DMS 273 (cell line): ENCODE measurements at regions not wholly inside any gene's neighbourhood (a gene's known extent, or its start where the extent isn't known, plus 50 kb on each side); places are given as distances from the start of the nearest gene placed in this dataset.
"Not testable (repeated sequence)": the region's sequence is repeated elsewhere in the genome, so short reads cannot be mapped to it uniquely, and the experiment has no call there.

Source experiments
- DNase-seq: peaks from one replicate; lab custom pipeline; 2025; ENCODE audit not compliant: unreplicated experiment; lab: John Stamatoyannopoulos, UW

DNA sequence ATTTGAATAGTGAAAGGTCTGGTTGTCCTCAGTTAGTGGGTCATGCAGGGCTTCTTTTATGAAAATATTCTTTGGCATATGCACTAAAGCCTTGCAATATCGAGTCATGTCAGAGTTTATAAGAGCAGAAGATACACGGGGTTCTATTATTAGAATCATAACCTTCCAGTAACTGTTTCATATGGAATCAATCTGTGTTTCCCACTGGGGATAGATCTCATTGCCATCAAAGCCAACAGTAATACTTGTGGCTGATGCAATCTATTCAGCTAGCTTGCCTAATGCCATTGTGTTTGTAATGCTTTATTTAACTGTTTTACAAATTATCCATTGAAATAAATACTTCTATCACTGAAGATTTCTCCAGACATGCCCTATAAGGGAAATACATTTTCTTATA is 746.9 kb upstream of the PCDH9 start:
- no peak for DNase-seq

DNA sequence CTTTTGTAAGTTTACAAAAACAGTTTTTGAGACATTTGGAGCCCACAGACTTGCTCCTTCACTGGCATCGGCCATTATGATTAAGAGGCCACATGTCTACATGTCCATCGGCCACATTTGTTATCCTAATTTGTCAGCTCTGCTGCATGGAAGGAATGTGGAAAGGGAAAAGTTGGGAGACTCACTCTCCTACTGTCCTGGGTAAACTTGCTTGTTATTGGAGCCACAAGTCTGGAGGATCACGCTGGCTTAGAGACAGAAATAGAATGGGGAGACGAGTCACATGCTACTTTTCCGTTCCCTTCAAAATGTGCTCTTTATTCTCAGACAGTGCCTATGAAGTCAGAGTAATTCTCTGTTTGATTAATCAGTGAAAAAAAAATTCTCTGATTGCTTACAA is 741.2 kb upstream of the PCDH9 start:
- DNase-seq: no peak

DNA sequence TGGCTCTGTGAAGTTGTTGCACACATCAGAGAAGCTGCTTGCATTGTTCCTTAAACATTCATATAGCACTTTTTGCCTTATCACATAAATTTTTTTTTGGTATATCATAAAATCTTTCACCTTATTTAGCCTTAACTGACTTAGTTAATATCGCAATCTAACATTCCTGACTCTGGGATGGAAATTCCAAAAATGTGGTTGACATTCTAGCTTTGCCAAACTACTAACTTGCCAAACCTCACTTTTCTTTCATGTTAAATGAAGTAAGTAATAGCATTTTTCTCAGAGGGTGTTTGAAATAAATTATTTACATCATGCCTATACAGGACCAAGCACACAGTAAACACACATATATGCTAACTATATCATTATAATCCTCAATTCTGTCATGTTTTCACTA is 736.9 kb upstream of the PCDH9 start:
- DNase-seq: no peak

DNA sequence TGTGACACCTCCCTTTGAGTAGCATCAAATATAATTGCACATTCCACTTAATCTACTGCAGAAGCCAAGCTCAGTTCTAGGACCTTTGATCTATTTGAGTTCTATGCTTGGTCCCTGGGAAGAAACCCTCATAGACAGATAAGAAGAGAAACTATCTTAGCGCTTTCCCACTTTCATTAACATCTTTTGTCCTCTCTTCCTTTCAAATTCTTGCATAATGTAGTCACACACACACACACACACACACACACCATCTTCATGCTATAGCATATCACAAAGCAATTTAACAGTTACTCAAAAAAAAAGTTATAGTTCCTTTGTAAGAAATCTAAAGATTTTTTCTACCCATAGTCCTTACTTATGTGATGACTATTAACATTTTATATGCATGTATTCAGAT is 735.9 kb upstream of the PCDH9 start:
- DNase-seq: no peak

DNA sequence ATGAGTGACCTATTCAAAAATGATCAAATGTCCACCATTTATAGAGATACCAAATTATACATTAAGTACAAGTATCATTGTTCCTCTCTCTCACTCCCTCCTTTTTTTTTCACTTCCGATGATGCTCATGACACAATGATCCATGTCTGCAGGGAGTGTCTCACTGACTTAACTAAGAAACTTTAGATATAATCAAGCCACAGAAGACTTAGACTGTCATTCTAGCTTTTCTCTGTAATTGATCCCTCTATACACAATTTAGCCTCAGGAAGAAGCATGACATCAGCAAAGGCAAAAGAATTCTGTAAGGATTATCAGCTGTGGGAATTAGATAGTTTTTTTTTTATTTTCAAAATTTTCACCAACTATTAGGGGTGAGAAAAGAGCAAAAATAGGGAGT is 734.9 kb upstream of the PCDH9 start:
- no peak for DNase-seq

DNA sequence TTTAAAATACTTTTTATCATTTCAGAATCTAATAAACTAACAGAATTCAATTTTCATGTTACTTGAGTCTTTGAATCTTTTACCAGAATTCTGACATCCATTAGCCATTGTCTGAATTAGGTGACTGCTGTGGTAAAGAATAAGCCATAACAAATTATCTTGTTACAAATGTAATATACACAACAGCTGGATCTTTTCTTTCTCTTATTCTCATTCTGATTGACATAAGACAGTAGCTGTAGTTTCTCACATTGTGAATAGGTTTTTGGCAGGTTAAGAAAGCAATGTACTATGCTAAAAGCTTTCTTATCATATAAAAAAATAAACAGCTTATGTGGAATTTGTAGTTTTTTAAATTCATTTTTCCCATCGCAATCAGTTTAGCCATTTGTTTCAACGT is 734.0 kb upstream of the PCDH9 start:
- DNase-seq: no peak

DNA sequence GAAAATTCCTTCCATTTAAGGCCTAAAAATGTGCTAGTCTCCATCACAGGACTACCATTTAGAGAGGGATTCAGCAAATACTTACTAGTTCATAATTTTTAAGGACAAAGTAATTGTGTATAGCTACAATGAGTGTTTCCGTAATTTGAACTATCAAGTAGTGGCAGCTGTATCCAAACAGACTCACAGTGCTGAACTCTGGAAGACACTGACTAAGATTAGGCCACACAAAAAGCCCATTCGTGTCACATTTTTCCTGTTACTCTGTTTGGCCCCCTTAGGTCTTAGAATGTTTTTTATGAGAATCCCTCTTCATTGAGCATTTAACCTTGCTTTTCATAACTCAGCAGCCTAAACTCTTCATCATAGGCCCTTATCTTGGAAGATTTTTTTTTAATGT is 731.2 kb upstream of the PCDH9 start:
- DNase-seq: no peak

DNA sequence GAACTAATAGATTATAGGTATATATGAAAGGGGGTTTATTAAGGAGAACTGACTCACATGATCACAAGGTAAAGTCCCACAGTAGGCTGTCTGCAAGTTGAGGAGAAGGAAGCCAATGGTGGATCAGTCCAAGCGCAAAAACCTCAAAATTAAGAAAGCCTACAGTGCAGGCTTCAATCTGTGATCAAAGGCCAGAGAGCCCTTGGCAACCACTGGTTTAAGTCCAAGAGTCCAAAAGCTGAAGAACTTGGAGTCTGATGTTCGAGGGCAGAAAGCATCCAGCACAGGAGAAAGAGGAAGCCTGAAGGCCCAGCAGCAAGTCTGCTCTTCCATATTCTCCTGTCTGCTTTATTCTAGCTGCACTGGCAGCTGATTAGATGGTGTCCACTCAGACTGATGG is 721.3 kb upstream of the PCDH9 start:
- no peak for DNase-seq

DNA sequence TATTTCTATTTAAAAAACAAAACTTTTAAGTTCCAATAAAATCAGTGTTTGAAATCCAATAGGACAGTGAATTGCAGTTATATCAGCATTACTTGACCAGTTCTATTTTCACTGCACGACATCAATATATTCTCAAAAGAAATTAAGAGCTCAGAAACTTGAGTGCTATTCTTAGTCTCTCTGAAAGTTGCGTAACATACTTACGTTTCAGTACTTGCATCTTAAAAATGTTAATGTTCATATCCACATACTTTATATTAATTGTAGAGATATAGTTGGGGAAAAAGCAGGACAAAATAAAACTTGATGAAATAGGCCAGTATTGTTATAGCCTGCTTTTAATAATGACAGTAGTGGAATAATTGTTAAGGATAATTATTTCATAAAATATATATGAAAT is 720.5 kb upstream of the PCDH9 start:
- DNase-seq: no peak

DNA sequence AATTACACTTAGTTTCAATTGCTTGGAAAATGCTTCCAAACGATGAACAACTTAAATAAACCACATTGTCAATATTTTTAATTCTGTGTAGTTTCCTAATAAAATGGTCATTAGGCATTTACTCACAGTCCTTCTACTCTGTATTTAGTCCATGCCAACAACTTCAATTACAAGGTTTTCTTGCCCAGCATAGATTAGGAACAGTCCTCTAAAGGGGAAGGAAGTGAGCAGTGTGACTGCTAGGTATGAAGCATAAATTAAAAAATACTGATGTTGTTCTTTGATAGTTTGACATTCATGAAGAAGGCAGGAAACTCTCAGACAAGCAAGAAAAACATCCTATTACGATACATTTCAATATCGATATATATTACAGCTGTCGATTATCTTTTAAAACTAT is 716.0 kb upstream of the PCDH9 start:
- DNase-seq: no peak

DNA sequence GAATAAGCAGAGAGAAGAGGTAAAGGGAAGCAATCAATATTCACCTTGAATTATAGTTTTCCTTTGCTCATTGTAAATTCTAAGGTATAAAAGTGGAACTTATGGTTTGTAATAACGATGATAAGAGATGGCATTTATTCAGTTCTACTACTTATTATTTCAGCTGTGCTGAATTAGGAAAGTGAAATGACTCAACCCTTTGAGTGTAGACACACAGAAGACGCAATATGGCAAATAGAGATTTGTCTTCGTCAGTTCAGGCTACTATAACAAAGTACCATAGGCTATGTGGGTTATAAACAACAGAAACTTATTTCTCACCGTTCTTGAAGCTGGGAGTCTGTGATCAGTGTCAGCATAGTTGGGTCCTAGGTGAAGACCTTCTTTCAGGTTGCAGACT is 713.0 kb upstream of the PCDH9 start:
- no peak for DNase-seq

DNA sequence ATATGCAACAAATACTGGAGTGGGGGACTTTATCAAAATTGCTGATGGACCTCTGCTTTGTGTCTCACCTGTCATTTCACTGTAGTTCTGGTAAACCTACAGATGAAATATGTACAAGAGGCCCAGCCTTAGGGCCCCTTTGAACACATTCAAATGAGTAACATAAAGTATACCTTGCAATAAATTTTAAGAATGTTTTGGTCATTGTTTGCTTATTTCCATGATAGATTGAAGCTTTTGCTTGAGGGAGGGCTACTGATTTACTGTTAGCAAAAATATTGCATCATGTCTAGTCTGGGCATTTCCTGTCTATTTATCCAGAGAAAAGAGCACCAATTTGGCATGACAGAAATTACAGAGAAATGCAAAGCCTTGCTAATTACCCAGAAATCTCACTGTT is 705.5 kb upstream of the PCDH9 start:
- no peak for DNase-seq

DNA sequence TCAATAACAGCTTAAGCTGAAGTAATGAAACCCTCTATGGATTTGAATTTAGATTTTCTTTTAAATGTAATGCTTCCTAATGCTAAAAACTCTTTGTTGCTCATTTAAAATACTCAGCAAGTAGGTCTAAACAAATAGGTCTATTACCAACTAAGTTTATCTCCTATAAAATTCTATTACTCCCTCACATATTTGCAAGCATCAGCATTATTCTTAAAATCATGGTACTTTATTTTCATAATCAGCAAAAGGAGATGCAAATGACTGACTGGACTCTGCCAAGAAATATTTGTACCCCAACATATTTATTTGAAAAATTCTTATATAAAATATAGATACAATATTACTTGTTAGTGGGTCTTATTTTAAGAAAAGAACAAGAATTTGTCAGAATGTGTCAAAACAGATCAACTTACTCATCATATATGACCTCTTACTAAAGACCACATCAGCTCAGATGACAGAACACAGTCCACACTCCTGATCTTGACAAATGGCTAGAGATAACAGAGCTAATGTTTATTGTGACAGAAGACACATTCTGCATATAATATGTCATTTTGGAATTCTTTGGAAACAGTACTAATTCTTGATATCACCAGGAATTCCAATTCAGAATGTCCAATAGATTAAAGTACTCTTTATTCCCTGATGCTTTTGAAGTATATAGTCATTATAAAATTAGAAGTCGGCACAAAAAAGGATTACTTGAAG is 704.6 kb upstream of the PCDH9 start:
- DNase-seq: no peak

DNA sequence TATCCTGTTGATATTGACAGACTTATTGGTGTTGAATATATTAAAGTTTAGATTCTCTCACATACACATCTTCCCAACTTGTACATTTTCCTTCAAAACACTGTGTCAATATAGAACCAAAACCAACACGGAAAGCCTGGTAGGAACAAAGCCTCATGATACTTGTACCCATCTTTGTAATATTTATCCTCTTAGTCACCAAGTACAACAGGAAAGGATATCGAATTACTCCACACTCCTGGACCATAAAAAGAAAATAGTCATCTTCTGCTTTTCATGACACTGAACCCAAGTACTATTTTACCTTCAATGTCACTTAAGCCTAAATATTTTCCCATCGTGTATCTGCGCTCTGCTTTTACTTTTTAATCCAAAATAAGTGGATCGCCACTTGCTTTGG is 702.9 kb upstream of the PCDH9 start:
- no peak for DNase-seq

DNA sequence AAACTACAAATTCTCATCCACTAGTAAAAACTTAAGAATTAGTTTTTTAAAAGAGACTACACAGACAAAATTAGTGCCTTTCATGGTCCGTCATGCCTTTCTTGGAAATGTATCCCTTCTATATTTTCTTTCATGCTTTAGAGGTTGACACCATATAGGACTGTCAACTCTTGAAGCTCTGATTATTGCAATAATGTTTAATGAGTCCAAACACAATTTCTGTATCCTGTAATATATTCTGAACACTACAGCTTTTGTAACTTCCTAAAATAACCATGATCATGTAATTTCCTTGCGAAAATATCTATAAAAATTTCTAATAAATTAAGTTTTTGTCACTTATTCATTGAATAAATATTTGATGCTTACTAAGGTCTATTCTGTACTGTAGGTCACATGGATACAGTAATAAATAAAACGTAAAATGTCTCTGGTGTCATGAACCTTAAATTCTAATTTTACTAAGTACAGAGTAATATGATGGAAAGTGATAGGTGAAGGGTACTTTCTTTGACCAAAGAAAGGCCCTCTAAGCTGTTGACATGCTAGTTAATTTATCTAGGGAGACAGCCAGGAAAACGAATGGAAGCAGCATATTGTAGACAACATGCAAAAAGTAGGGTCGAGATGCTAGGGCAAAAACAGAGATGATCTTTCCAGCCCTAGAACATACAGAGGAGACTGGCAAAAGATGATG is 687.3 kb upstream of the PCDH9 start:
- DNase-seq: no peak

DNA sequence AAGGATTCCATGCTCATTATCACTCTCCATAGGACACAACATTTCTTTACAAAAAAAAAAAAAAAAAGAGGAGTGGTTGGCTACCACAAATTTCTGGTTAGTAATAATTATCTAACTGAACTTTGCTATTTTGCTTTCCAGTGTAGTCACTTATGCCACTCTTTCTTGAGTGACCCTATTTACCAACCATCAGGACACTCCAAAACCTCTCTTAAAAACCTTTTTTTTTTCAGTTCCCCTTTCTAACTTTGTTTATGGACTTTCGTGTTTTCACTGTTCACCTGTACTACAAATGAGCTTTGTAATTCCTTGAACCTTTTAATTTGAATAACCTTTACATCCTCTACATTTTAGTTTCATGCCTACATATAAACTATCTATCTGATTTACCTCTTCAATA is 686.5 kb upstream of the PCDH9 start:
- DNase-seq: no peak

DNA sequence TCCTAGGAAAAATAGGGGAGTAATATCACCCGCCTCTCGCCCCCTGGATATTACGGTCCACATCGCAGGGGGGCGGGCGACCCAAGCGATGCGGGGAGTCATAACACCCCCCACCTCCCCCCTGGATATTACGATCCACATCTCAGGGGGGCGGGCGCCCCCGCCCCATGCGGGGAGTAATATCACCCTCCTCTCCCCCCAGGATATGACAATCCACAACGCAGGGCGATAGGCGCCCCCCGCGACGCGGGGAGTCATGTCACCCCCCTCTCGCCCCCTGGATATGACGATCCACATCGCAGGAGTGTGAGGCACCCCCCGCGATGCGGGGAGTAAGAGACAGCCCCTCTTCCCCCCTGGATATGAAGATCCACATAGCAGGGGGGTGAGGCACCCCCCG is 684.4 kb upstream of the PCDH9 start:
- no peak for DNase-seq

DNA sequence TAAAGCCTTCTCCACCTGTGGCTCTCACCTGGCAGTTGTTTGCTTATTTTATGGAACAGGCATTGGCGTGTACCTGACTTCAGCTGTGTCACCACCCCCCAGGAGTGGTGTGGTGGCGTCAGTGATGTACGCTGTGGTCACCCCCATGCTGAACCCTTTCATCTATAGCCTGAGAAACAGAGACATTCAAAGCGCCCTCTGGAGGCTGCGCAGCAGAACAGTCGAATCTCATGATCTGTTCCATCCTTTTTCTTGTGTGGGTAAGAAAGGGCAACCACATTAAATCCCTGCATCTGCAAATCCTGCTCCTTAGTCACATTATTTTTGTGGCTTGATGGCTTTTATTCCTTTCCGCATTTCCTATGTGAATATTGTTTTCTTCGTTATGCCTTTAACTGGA is 672.8 kb upstream of the PCDH9 start:
- DNase-seq: not testable (repeated sequence)

DNA sequence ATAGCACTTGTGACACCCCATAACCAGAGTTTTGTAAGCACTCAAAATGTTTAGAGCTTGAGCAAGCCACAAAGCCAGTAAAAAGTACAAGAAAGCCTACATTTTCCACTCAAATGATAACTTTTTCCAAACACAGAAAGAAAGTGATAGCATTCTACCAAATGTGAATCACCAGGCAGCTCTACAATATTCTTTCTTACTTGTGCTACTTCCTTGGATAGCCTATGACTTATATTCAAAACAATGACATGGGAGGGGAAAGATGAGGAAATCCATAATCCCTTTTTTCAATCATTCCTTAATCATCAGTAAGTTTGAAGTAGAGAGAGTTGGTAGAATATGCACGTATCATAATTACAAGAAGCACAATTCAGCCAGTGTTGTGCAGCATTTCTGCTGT is 650.8 kb upstream of the PCDH9 start:
- DNase-seq: no peak

DNA sequence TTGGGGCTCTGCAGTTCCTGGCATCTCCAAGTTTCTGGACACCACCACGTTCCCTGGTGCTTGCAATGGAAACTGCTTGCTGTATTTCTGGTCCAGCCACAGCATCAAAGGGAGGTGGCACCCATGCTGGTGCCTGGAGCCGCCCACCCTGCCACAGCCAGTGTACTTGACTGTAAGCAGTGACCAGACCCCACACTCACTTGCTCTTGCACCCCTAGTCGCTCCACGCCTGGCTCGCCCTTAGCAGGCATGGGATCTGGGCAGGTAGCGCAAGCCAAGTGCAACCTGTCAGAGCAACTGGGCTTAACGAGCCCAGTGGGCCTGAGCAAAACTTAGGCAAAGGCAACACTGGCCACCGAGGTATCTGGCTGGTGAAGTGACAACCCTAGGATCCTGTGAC is 648.2 kb upstream of the PCDH9 start:
- no peak for DNase-seq

DNA sequence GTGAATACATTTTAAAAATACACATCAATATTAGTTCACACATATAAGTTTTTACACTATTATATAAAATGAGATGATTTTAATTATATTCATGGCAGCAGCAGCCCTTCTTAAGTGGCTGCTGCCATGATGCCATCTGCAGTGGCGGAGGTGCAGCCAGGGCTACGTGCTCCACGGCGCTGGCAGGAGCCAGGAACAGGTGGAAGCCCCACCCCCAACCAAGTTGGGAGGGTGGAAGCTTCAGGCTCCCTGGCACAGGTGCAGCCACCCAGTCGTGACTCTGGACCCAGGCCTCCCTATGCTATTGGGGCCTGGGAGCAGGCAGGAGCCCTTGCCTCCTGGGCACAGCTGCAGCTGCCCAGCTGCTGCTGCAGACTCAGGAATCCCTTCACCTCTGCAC is 646.9 kb upstream of the PCDH9 start:
- no peak for DNase-seq

DNA sequence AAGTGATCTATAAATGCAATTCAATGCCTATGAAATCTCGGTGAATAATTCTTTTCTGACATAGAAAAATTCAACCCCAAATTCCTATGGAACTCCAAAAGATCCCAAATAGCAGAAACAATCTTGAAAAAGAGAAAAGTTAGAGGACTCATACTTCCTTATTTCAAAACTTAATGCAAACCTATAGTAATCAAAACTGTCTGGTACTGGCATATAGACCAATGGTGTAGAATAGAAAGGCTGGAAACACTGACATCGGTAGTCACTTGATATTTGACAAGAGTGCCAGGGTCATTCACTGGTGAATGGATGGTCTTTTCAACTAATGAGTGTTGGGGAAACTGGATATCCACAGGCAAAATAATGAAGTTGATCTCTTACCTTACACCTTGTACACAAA is 637.1 kb upstream of the PCDH9 start:
- no peak for DNase-seq

DNA sequence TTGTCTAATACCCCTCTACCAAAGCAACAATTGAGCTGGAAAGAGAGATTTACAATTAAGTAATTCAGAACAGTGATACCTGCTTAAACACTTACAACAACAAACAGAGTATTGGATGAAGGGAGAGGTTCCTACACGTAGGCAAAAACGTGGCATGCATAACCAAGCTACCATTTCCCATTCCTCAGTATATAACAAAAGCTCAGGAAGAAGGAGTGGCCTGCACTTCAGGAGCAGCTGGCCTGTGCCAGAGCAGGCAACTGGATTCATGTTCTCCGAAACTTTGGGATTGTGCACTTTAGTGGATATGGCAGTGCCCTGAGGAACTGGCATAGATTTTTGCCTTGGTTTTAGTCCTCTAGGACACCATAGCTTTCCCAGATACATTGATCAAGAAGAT is 630.2 kb upstream of the PCDH9 start:
- no peak for DNase-seq
